PC-3 (cell line): ENCODE measurements at regions not wholly inside any gene's neighbourhood (a gene's known extent, or its start where the extent isn't known, plus 50 kb on each side); places are given as distances from the start of the nearest gene placed in this dataset.
"Not testable (repeated sequence)": the region's sequence is repeated elsewhere in the genome, so short reads cannot be mapped to it uniquely, and the experiment has no call there.

Experiments
- EZH2 ChIP-seq: fragments of 300-600 bp; sonication (generic); IDR thresholded peaks from one replicate; pipeline ENCODE4 v1.6.1; 2017; ENCODE audit warnings: antibody characterized with exemption, mild to moderate bottlenecking, low read length; ENCODE audit not compliant: unreplicated experiment
- TF ChIP-seq, protein P1 (sequence below): fragments of 300-600 bp; sonication (generic); conservative IDR thresholded peaks from 2 replicates; pipeline ENCODE4 v1.5.1; 2017; ENCODE audit warnings: antibody characterized with exemption, low read depth, mild to moderate bottlenecking, low read length

DNA sequence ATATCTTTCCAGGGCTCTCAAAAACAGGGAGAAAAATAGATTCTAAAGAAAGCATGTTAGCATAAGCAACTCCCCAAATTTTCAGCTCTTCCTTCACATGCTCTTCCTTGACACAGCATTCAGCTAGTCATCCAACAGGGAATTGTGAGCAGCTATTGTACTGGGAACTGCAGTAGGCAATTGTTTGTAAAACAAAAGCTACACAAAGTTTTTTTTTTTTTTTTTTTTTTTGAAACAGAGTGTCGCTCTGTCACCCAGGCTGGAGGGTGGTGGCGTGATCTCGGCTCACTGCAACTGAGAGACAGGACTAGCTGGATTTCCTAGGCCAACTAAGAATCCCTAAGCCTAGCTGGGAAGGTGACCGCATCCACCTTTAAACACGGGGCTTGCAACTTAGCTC is 125.4 kb upstream of the PDE1A start:
- TF ChIP-seq, protein P1, sequence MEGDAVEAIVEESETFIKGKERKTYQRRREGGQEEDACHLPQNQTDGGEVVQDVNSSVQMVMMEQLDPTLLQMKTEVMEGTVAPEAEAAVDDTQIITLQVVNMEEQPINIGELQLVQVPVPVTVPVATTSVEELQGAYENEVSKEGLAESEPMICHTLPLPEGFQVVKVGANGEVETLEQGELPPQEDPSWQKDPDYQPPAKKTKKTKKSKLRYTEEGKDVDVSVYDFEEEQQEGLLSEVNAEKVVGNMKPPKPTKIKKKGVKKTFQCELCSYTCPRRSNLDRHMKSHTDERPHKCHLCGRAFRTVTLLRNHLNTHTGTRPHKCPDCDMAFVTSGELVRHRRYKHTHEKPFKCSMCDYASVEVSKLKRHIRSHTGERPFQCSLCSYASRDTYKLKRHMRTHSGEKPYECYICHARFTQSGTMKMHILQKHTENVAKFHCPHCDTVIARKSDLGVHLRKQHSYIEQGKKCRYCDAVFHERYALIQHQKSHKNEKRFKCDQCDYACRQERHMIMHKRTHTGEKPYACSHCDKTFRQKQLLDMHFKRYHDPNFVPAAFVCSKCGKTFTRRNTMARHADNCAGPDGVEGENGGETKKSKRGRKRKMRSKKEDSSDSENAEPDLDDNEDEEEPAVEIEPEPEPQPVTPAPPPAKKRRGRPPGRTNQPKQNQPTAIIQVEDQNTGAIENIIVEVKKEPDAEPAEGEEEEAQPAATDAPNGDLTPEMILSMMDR = not testable (repeated sequence)
- not testable (repeated sequence) for TF ChIP-seq EZH2
